KMS-11 (cell line): ENCODE measurements at regions not wholly inside any gene's neighbourhood (a gene's known extent, or its start where the extent isn't known, plus 50 kb on each side); places are given as distances from the start of the nearest gene placed in this dataset.

Experiments
- H2AFZ ChIP-seq: fragments of 200-600 bp; sonication (generic); 2 replicates; pipeline ENCODE4 v1.6.1; 2016; ENCODE audit warnings: antibody characterized with exemption, mixed run types, low read depth
- H3K27ac ChIP-seq: fragments of 200-600 bp; sonication (generic); 2 replicates; pipeline ENCODE4 v1.6.1; 2016; ENCODE audit warnings: mild to moderate bottlenecking, mixed run types
- H3K27me3 ChIP-seq: fragments of 200-600 bp; sonication (generic); 2 replicates; pipeline ENCODE4 v1.6.1; 2017; ENCODE audit warnings: mild to moderate bottlenecking, low read depth, mixed run types, moderate library complexity; ENCODE audit not compliant: insufficient read depth
- H3K36me3 ChIP-seq: fragments of 200-600 bp; sonication (generic); 2 replicates; pipeline ENCODE4 v1.6.1; 2017; ENCODE audit warnings: mild to moderate bottlenecking, mixed run types; ENCODE audit not compliant: insufficient read depth
- H3K4me1 ChIP-seq: fragments of 200-600 bp; sonication (generic); 2 replicates; pipeline ENCODE4 v1.6.1; 2016; ENCODE audit warnings: mild to moderate bottlenecking, low read depth, mixed run types; ENCODE audit not compliant: poor library complexity, severe bottlenecking
- H3K4me2 ChIP-seq: fragments of 200-600 bp; sonication (generic); 2 replicates; pipeline ENCODE4 v1.7.0; 2016; ENCODE audit warnings: mild to moderate bottlenecking, mixed run types
- H3K4me3 ChIP-seq: fragments of 200-600 bp; sonication (generic); IDR thresholded peaks from 2 replicates; pipeline ENCODE4 v1.6.1; 2017; ENCODE audit warnings: low read depth, low read length, mixed read lengths; ENCODE audit not compliant: insufficient read depth
- H3K79me2 ChIP-seq: fragments of 200-600 bp; sonication (generic); 2 replicates; pipeline ENCODE4 v1.6.1; 2016; ENCODE audit warnings: low read depth, mixed run types; ENCODE audit not compliant: insufficient read depth
- H3K9ac ChIP-seq: fragments of 200-600 bp; sonication (generic); 2 replicates; pipeline ENCODE4 v1.6.1; 2016; ENCODE audit warnings: mild to moderate bottlenecking, mixed run types
- H4K20me1 ChIP-seq: fragments of 200-600 bp; sonication (generic); 2 replicates; pipeline ENCODE4 v1.6.1; 2016; ENCODE audit warnings: mild to moderate bottlenecking, mixed run types; ENCODE audit not compliant: insufficient read depth
- CTCF ChIP-seq: fragments of 200-600 bp; sonication (generic); conservative IDR thresholded peaks from 2 replicates; pipeline ENCODE4 v1.6.1; 2017; ENCODE audit warnings: low read depth, mild to moderate bottlenecking, antibody characterized with exemption, low read length, moderate library complexity, mixed read lengths

- no peak overlapping the region for H3K4me3 ChIP-seq
- no peaks in the 10 kb centered on the region for H3K36me3 ChIP-seq
- H3K27ac ChIP-seq: no peak overlapping the region
- H3K4me1 ChIP-seq: no peaks in the 10 kb centered on the region
- TF ChIP-seq CTCF: no peak
- no peak overlapping the region for H3K9ac ChIP-seq
- H4K20me1 ChIP-seq: no peaks in the 10 kb centered on the region
- H3K27me3 ChIP-seq: no peaks in the 10 kb centered on the region
- H3K79me2 ChIP-seq: no peaks in the 10 kb centered on the region
- no peak overlapping the region for H3K4me2 ChIP-seq
- H2AFZ ChIP-seq: no peak overlapping the region
These were observed 93.0 kb downstream of the UTP18 start for GRCh38 chr17:51353296-51353695.

- no peaks in the 10 kb centered on the region for H3K27me3 ChIP-seq
- no peaks in the 10 kb centered on the region for H4K20me1 ChIP-seq
- no peaks in the 10 kb centered on the region for H3K36me3 ChIP-seq
- no peak overlapping the region for H3K27ac ChIP-seq
- no peaks in the 10 kb centered on the region for H3K4me1 ChIP-seq
- H3K4me3 ChIP-seq: no peak overlapping the region
- no peak for TF ChIP-seq CTCF
- H3K9ac ChIP-seq: no peak overlapping the region
- no peaks in the 10 kb centered on the region for H3K79me2 ChIP-seq
- H2AFZ ChIP-seq: no peak overlapping the region
- no peak overlapping the region for H3K4me2 ChIP-seq
These were observed 94.6 kb downstream of the UTP18 start for GRCh38 chr17:51354936-51355335.

- no peak for TF ChIP-seq CTCF
- Histone ChIP-seq H3K4me3 (no peak overlapping the region), H2AFZ (no peak overlapping the region), H3K36me3 (no peaks in the 10 kb centered on the region), H3K27ac (no peak overlapping the region), H3K27me3 (no peaks in the 10 kb centered on the region), H3K4me2 (no peak overlapping the region), H3K4me1 (no peaks in the 10 kb centered on the region), H3K9ac (no peak overlapping the region), H4K20me1 (no peaks in the 10 kb centered on the region), H3K79me2 (no peaks in the 10 kb centered on the region)
These were observed 95.4 kb downstream of the UTP18 start for GRCh38 chr17:51355441-51356410.

GRCh38 chr17:51359055-51359454 is 98.7 kb downstream of the UTP18 start:
- no peak overlapping the region for H3K9ac ChIP-seq

More at GRCh38 chr17:51359055-51359454, 98.7 kb downstream of the UTP18 start:
- H3K27me3 ChIP-seq: no peaks in the 10 kb centered on the region
- H3K4me2 ChIP-seq: no peak overlapping the region
- no peaks in the 10 kb centered on the region for H3K79me2 ChIP-seq
- no peak overlapping the region for H3K4me3 ChIP-seq
- no peaks in the 10 kb centered on the region for H3K36me3 ChIP-seq
- H3K4me1 ChIP-seq: no peaks in the 10 kb centered on the region
- no peak for TF ChIP-seq CTCF
- no peak overlapping the region for H2AFZ ChIP-seq
- H4K20me1 ChIP-seq: no peaks in the 10 kb centered on the region
- no peak overlapping the region for H3K27ac ChIP-seq
